Fibroblast of the aortic adventitia (primary cell): ENCODE measurements at regions not wholly inside any gene's neighbourhood (a gene's known extent, or its start where the extent isn't known, plus 50 kb on each side); places are given as distances from the start of the nearest gene placed in this dataset.
A peak's percentile ranks its signal among the peaks of the same experiment; 100 is the strongest.

Experiments used
- DNase-seq: peaks from one replicate; pipeline ENCODE4 v3.0.0-alpha.2; 2010; ENCODE audit warnings: low read depth
- H3K4me3 ChIP-seq: 2 replicates; pipeline ENCODE4 v1.5.1; 2011; ENCODE audit warnings: low read depth, mild to moderate bottlenecking, control low read depth, low read length, moderate library complexity
- CTCF ChIP-seq: IDR thresholded peaks from 2 replicates; pipeline ENCODE4 v1.5.1; 2011; ENCODE audit warnings: mild to moderate bottlenecking, low read length, control low read depth, inconsistent platforms; ENCODE audit not compliant: insufficient read depth

GRCh38 chr18:8980496-8980895, 122.0 kb upstream of the NDUFV2 start:
- DNase-seq: no peak
- H3K4me3 ChIP-seq: no peak overlapping the region
- TF ChIP-seq CTCF: no peak

- TF ChIP-seq CTCF: no peak
- H3K4me3 ChIP-seq: no peak overlapping the region
- no peak for DNase-seq
These were observed 121.6 kb upstream of the NDUFV2 start for GRCh38 chr18:8980918-8981317.

DNA sequence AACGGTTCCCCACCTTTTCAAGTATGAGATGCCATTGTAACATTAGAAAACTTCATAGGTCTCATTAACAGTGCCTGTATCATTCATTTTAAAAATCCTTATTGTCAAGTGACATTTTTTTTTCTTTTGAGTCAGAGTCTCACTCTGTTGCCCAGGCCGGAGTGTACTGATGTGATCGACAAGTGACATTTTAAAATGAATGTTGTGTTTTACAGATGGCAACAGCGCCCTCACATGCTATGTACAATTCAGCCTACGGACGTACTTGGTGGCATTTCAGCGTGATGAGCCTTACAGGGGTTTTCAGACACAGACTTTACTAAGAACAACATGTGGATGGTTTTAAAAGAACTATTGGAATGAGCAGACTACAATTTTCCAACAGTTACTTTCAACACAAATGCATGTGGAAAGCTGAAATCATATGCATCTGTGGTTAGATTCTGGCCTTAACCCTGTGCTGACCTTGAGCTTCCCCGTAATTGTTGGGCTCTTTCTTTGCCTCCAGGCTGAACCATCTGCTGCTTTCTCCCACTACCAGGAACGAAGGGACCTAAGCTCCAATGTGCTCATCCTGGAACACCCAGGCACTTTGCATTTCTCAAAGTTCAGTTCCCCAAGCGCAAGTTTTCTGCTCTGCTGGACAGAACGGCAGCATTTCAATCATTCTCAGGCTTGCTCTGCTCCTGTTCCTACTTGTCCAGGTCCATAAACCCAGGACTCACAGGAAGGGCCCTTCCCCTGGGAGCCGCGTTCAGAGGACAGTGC, 119.9 kb upstream of the NDUFV2 start:
- DNase-seq: peak; percentile 56
- peak; percentile 27 for TF ChIP-seq CTCF
- H3K4me3 ChIP-seq: no peak overlapping the region

DNA sequence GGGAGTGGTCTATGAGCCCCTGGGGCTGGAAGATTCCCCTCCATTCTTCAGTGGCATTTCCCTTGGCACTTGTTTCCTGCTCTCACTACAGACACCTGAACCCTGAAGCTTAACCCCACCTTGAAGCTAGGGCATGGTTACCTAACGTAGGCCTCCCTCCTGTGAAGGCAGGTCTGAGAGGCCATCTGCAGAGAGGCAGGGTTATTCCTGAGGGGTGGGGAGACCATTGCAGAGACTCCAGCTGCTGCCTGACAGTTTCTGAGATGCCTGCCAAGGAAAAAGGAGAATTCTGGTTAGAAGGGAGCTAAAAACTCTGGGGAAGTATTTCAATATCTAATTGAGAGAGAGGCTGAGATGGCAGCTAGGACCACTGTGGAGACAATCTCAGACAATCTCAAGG, 119.3 kb upstream of the NDUFV2 start:
- no peak for DNase-seq
- no peak overlapping the region for H3K4me3 ChIP-seq
- no peak for TF ChIP-seq CTCF

GRCh38 chr18:8984131-8984721, 118.3 kb upstream of the NDUFV2 start:
- TF ChIP-seq CTCF: no peak
- H3K4me3 ChIP-seq: no peak overlapping the region
- no peak for DNase-seq

DNA sequence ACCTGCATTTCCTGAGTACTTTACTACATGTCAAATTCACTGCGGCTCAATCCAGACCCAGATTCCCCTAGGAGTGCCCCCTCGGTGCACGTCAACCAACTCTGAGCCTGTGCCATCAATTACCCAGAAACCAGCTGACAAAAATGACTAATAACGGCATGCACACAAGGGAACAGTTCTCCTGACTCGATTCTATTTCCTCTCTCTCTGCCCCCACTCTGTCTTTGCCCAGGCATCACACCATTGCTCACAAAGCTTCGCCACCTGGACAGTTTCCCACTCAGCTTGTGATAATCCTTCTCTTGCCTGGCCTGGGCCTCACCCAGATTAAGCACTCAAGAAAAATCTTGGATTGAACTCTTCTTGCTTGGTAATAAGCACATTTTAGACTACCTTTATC, 115.3 kb upstream of the NDUFV2 start:
- H3K4me3 ChIP-seq: no peak overlapping the region
- TF ChIP-seq CTCF: no peak
- peak; percentile 91 for DNase-seq
